Keratinocyte (primary cell): ENCODE measurements at regions not wholly inside any gene's neighbourhood (a gene's known extent, or its start where the extent isn't known, plus 50 kb on each side); places are given as distances from the start of the nearest gene placed in this dataset.

Experiments
- DNase-seq: peaks from one replicate; pipeline ENCODE4 v3.0.0-alpha.2; 2011; ENCODE audit warnings: low read depth, missing footprints, low spot score
- FAIRE-seq: peaks from 2 replicates; lab custom pipeline; 2011; peaks lifted over from hg19 to GRCh38; lab: Jason Lieb, UNC
- H2AFZ ChIP-seq: 2 replicates; pipeline ENCODE4 v1.6.0; 2012; ENCODE audit warnings: low read length, control low read depth, inconsistent platforms; ENCODE audit not compliant: control insufficient read depth
- H3K27ac ChIP-seq: 2 replicates; pipeline ENCODE4 v1.5.1; 2011; ENCODE audit warnings: low read length; ENCODE audit not compliant: control insufficient read depth, insufficient read depth
- H3K27me3 ChIP-seq: 3 replicates; pipeline ENCODE4 v1.6.0; 2011; ENCODE audit warnings: low read length; ENCODE audit not compliant: control insufficient read depth, insufficient read depth; ENCODE audit errors: extremely low read depth
- H3K36me3 ChIP-seq, 2 experiments: 2 replicates in 1 of 2; 3 replicates in 1 of 2; pipeline ENCODE4 v1.5.1; 2011; ENCODE audit warnings: low read length in 2 of 2, mild to moderate bottlenecking in 1 of 2; ENCODE audit not compliant: control insufficient read depth in 2 of 2, insufficient read depth in 2 of 2; ENCODE audit errors: extremely low read depth in 1 of 2
- H3K4me1 ChIP-seq: 3 replicates; pipeline ENCODE4 v1.5.1; 2011; ENCODE audit warnings: low read length; ENCODE audit not compliant: control insufficient read depth, insufficient read depth; ENCODE audit errors: extremely low read depth
- H3K4me2 ChIP-seq: 3 replicates; pipeline ENCODE4 v1.6.0; 2011; ENCODE audit warnings: low read depth, low read length; ENCODE audit not compliant: control insufficient read depth, insufficient read depth; ENCODE audit errors: extremely low read depth
- H3K4me3 ChIP-seq, 3 experiments: fragments of 200-600 bp in 1 of 3; sonication (generic) in 1 of 3; 2 replicates in 2 of 3; 3 replicates in 1 of 3; pipeline ENCODE4 v1.5.1; 2011 to 2016; ENCODE audit warnings: low read length in 3 of 3, mild to moderate bottlenecking in 3 of 3, control low read depth in 2 of 3, inconsistent platforms in 1 of 3, low read depth in 1 of 3, mixed read lengths in 1 of 3, mixed run types in 1 of 3, moderate library complexity in 1 of 3; ENCODE audit not compliant: control insufficient read depth in 2 of 3, insufficient read depth in 2 of 3; ENCODE audit errors: extremely low read depth in 1 of 3
- H3K79me2 ChIP-seq: 2 replicates; pipeline ENCODE4 v1.6.0; 2012; ENCODE audit warnings: low read length; ENCODE audit not compliant: control insufficient read depth, insufficient read depth
- H3K9ac ChIP-seq: 3 replicates; pipeline ENCODE4 v1.6.0; 2011; ENCODE audit warnings: low read length; ENCODE audit not compliant: control insufficient read depth, insufficient read depth; ENCODE audit errors: extremely low read depth
- H3K9me1 ChIP-seq: 3 replicates; pipeline ENCODE4 v1.6.0; 2011; ENCODE audit warnings: low read length; ENCODE audit not compliant: control insufficient read depth, insufficient read depth; ENCODE audit errors: extremely low read depth
- H3K9me3 ChIP-seq: 2 replicates; pipeline ENCODE4 v1.5.1; 2012; ENCODE audit warnings: low read depth, low read length; ENCODE audit not compliant: control insufficient read depth
- H4K20me1 ChIP-seq: 3 replicates; pipeline ENCODE4 v1.6.0; 2011; ENCODE audit warnings: low read length; ENCODE audit not compliant: control insufficient read depth, insufficient read depth; ENCODE audit errors: extremely low read depth
- EZH2 ChIP-seq: IDR thresholded peaks from one replicate; pipeline ENCODE4 v1.6.1; 2012; ENCODE audit warnings: inconsistent platforms, mild to moderate bottlenecking, low read length, moderate library complexity
- dilution Hi-C: fragments of 300-500 bp; cut with MboI; formaldehyde crosslinking; loops from one replicate; pipeline ENCODE4 v1.7.0; 2020; ENCODE audit warnings: low sequenced_read_pairs; ENCODE audit not compliant: extremely low pct_ligation_motif_present
- TF ChIP-seq, protein P1 (sequence below), 3 experiments: IDR thresholded peaks in 1 of 3; conservative IDR thresholded peaks in 1 of 3; optimal IDR thresholded peaks in 1 of 3; 2 replicates in 2 of 3; 3 replicates in 1 of 3; pipeline versions ENCODE3 to v1.5.1; 2011; ENCODE audit warnings: low read length in 3 of 3, mild to moderate bottlenecking in 3 of 3, moderate library complexity in 2 of 3, control low read depth in 1 of 3, inconsistent platforms in 1 of 3; ENCODE audit not compliant: insufficient read depth in 2 of 3; ENCODE audit errors: extremely low read depth in 1 of 3

DNA sequence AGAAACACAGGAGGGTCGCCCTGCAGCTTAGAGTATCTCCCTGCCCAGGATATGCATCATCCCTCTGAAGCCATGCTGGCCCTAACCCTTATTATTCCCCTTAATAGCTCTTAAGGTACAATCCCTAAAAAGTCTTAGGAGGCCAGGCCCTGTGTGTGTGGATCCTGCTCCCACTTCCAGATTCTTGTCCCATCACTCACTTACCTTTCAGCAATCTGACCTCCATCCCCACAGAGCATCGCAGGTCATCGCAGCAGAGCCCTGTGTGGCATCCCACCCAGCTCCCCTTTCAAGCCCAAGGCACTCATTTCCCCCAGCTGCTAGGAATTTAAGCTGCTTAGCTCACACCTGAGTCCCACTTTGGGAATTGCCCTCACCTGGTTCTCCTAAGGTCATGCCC lies 223.8 kb upstream of the SMLR1 start:
- no peaks in the 10 kb centered on the region for H3K27me3 ChIP-seq
- peak overlapping the region; percentile 24 for H3K9ac ChIP-seq
- no peaks in the 10 kb centered on the region for H3K79me2 ChIP-seq
- peak overlapping the region; percentile 2 for H3K4me2 ChIP-seq
- H4K20me1 ChIP-seq: no peaks in the 10 kb centered on the region
- no peak overlapping the region for H2AFZ ChIP-seq
- H3K4me3 ChIP-seq: no peak overlapping the region
- no peaks in the 10 kb centered on the region for H3K9me1 ChIP-seq
- peaks cover 63% of the 10 kb centered on the region for H3K4me1 ChIP-seq
- no peak for DNase-seq
- H3K27ac ChIP-seq: peak overlapping the region; percentile 95
- H3K36me3 ChIP-seq: no peaks in the 10 kb centered on the region
- TF ChIP-seq, protein P1, sequence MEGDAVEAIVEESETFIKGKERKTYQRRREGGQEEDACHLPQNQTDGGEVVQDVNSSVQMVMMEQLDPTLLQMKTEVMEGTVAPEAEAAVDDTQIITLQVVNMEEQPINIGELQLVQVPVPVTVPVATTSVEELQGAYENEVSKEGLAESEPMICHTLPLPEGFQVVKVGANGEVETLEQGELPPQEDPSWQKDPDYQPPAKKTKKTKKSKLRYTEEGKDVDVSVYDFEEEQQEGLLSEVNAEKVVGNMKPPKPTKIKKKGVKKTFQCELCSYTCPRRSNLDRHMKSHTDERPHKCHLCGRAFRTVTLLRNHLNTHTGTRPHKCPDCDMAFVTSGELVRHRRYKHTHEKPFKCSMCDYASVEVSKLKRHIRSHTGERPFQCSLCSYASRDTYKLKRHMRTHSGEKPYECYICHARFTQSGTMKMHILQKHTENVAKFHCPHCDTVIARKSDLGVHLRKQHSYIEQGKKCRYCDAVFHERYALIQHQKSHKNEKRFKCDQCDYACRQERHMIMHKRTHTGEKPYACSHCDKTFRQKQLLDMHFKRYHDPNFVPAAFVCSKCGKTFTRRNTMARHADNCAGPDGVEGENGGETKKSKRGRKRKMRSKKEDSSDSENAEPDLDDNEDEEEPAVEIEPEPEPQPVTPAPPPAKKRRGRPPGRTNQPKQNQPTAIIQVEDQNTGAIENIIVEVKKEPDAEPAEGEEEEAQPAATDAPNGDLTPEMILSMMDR (optimal IDR thresholded peaks at IDR 0.05 in 1 of 3, IDR thresholded peaks at IDR 0.05 in 1 of 3, conservative IDR thresholded peaks at IDR 0.05 in 1 of 3; ENCODE audit: extremely low read depth in 1 of 3, insufficient read depth in 2 of 3, low read length in 3 of 3): no peak
- TF ChIP-seq EZH2: no peak
- dilution Hi-C loops: no loop called here
- no peaks in the 10 kb centered on the region for H3K9me3 ChIP-seq
- FAIRE-seq: no peak

DNA sequence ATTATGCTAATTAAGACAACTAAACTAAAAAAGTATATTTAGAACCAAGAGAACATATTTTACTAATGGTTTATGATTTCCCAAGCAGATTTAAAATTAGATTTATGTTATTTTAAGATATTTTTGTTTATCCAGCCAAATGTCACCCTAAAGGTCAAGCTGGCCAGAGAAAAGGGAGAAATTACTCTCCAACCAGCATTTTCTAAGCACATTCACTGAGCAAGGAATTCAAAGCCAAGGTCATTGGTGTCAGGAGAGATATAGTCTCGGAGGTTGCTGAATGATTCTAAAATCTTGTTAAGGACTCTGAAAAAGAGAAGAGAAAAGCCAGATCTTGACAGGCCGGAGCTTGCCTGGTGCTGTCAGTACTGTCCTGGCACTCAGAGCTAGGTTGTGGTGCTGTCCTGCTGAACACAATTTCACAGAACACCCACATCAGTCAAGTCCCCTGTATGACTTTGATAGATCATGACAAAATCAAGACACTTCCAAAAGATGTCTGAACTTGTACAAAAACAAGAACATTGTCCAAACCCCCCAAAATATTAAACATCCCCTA lies 222.3 kb upstream of the SMLR1 start:
- Histone ChIP-seq H3K4me2 (peak overlapping the region; percentile 62), H3K4me1 (peaks cover 50% of the 10 kb centered on the region)
- peak; percentile 83 for FAIRE-seq

More for the DNA sequence above, 222.3 kb upstream of the SMLR1 start:
- Histone ChIP-seq H3K36me3 (no peaks in the 10 kb centered on the region), H3K4me3 (no peak overlapping the region), H2AFZ (peak overlapping the region; percentile 56), H3K27ac (peak overlapping the region; percentile 32), H3K27me3 (no peaks in the 10 kb centered on the region), H4K20me1 (no peaks in the 10 kb centered on the region), H3K79me2 (no peaks in the 10 kb centered on the region), H3K9me3 (no peaks in the 10 kb centered on the region), H3K9ac (no peak overlapping the region), H3K9me1 (no peaks in the 10 kb centered on the region)
- no peak for DNase-seq
- dilution Hi-C loops: no loop called here
- TF ChIP-seq, protein P1 (optimal IDR thresholded peaks at IDR 0.05 in 1 of 3, IDR thresholded peaks at IDR 0.05 in 1 of 3, conservative IDR thresholded peaks at IDR 0.05 in 1 of 3; ENCODE audit: extremely low read depth in 1 of 3, insufficient read depth in 2 of 3, low read length in 3 of 3): no peak
